ENCODE measurements at regions not wholly inside any gene's neighbourhood (a gene's known extent, or its start where the extent isn't known, plus 50 kb on each side); places are given as distances from the start of the nearest gene placed in this dataset.

DNA sequence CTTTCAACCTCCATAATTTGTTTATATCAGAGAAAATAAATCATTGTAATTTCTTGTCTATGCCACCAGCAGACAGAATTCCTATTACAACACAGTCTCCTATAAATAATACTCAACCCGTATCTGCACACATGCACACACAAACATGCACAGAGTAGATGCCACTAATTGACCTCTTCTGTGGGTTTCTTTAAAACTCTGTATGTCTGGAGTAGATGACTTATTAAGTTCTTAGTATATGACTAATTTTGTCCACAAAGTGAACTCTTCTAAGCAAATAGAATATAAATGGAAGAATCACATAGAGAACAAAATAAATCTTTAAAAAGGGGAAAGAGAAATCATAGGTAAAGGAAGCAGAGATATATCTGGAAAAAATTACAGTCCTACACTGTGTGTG, 452.3 kb downstream of the MTRR start:
- DNase-seq (ENCODE audit: low spot score) = no peak
- Histone ChIP-seq H3K27ac (no peak overlapping the region), H3K4me3 (no peak overlapping the region)
- TF ChIP-seq, protein P1, sequence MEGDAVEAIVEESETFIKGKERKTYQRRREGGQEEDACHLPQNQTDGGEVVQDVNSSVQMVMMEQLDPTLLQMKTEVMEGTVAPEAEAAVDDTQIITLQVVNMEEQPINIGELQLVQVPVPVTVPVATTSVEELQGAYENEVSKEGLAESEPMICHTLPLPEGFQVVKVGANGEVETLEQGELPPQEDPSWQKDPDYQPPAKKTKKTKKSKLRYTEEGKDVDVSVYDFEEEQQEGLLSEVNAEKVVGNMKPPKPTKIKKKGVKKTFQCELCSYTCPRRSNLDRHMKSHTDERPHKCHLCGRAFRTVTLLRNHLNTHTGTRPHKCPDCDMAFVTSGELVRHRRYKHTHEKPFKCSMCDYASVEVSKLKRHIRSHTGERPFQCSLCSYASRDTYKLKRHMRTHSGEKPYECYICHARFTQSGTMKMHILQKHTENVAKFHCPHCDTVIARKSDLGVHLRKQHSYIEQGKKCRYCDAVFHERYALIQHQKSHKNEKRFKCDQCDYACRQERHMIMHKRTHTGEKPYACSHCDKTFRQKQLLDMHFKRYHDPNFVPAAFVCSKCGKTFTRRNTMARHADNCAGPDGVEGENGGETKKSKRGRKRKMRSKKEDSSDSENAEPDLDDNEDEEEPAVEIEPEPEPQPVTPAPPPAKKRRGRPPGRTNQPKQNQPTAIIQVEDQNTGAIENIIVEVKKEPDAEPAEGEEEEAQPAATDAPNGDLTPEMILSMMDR (IDR thresholded peaks at IDR 0.05) = no peak

DNA sequence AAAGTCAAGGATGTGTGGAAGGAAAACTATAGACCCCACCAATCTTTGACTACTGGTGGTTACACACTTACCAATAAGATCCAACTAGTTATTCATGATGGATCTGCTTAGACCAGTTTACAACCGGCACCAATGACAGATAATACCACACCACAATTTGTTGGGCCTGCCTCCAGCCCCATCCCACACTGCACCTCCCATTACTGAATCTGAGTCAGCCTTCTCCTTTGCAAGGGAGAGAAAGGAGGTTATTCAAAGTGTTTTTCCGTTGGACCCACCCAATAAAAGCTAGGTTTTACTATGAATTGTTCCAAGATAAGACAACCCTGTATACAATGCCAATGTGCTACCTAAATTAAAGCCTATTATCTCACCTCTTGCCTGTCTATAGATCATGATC, 453.5 kb downstream of the MTRR start:
- no peak overlapping the region for H3K27ac ChIP-seq

DNA sequence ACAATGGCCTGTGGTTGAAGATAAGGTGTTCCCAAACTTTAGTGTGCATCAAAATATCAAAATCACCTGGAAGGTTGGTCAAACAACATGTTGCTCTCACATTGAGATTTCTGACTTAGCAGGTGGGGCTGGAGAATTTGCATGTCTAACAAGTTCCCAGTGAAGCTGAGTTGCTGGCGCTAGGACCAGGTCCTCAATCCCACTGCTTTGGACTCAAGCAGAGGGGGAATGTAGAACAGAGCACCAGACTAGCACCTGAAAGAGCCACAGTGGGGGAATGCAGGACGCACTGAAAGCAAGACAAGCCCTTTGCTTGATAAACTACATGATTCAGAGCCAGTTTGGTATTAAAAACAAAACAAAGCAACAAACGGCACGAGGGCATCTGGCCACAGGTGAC, 458.1 kb downstream of the MTRR start:
- Histone ChIP-seq H3K27ac (no peak overlapping the region), H3K4me3 (no peak overlapping the region)
- DNase-seq (ENCODE audit: low spot score) = no peak
- TF ChIP-seq, protein P1 (IDR thresholded peaks at IDR 0.05) = no peak

More for the DNA sequence above, 453.5 kb downstream of the MTRR start:
- H3K4me3 ChIP-seq = no peak overlapping the region
- no peak for DNase-seq (ENCODE audit: low spot score)
- TF ChIP-seq, protein P1 (IDR thresholded peaks at IDR 0.05) = no peak

DNA sequence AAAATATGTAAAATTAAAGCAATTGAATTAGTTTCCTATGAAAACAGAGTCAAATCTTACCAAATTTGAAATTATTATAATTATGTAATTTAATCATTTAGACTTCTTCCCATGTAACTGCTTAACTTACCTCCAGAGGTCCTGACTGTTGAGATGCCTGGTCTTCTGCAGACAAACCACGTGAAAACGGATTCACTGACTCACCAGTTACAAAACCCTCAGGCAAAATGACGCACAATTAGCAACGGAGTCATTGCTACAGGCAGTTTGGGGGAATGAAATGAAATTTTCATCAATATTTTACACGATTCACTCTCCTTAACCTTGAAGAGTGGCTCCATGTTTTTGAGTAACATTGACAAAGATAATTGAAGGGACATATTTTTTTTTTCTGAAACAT, 460.8 kb downstream of the MTRR start:
- no peak for DNase-seq (ENCODE audit: low spot score)
- H3K4me3 ChIP-seq = no peak overlapping the region
- TF ChIP-seq, protein P1 (IDR thresholded peaks at IDR 0.05) = no peak
- H3K27ac ChIP-seq = no peak overlapping the region

DNA sequence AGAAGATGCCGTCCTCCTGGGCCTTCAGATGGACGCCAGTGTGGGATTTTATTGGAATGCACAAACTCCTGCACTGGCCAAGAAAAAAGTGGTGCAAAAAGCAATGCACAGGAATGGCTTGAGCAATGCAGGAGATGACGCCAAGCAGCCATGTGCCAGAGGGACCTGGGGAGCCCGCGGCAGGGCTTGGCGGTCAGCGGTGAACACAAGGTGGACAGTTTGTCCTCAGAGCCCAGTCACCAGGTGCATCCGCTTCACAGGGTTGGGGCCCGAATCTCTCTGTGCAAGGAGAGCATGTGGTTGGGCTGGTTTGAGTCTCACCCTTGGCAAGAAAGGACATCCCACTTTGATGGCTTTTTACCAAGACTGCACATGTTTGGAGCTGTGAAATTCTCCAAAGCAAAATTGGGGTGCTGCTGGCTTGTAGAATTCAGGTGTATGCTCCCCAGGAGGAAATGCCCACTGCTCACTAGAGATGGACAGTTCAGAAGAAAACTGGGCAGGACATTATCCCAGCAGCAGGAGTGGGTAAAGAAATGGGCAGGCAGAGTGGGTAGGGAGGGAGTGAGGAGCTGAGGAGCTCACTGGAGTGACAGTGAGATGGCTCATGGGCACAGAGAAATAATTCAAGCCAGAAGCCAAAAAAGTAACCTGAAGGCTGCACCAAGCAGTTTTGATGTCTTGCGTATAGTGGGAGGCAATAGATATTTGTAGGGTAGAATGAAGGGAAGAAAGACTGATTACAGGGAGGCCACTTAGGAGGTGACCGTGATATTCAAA, 463.9 kb downstream of the MTRR start:
- DNase-seq (ENCODE audit: low spot score) = no peak
- TF ChIP-seq, protein P1 (IDR thresholded peaks at IDR 0.05) = no peak
- H3K27ac ChIP-seq = no peak overlapping the region
- no peak overlapping the region for H3K4me3 ChIP-seq

DNA sequence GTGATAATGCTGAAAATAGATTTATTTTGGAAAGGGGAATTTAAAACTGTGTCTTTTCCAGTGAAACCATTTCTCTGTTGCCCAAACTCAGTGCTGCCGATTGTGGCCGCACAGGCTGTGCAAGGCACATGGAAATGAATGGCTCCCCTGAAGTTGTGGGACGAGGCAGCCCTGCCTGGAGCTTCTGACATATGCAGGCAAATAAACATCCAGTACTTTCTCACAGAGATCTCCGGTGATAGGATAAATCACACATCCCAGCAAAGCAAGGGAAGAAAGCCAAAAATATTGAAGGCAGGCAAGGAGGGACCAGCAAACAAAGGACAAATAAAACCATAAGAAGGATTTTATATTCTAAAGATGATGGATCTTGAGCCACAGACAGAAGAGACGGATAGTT, 464.5 kb downstream of the MTRR start:
- TF ChIP-seq, protein P1 (IDR thresholded peaks at IDR 0.05) = no peak
- no peak for DNase-seq (ENCODE audit: low spot score)
- no peak overlapping the region for H3K27ac ChIP-seq
- H3K4me3 ChIP-seq = no peak overlapping the region

DNA sequence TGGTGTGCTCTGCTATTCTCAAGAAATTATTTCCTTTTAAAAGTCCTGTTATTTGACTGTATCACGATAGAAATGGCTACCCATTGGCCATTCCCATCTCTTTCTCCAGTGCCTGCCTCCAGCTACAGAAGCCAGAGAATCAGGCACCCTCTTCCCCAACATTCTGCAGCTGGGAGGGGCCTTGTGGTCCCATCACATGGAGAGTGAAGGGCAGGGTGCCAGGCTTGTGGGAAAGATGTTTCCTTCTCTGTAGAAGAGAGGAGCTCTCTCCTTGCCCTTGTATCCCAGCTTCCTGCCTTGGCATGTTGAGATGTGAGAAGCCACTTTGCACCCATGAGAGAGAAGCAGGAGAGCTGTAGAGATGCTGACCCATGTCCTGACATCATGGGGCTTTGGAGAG, 465.0 kb downstream of the MTRR start:
- no peak overlapping the region for H3K4me3 ChIP-seq
- no peak for DNase-seq (ENCODE audit: low spot score)
- TF ChIP-seq, protein P1 (IDR thresholded peaks at IDR 0.05) = no peak
- no peak overlapping the region for H3K27ac ChIP-seq
